SK-N-SH (cell line): ENCODE measurements at regions not wholly inside any gene's neighbourhood (a gene's known extent, or its start where the extent isn't known, plus 50 kb on each side); places are given as distances from the start of the nearest gene placed in this dataset.

Experiments used
- CTCF ChIA-PET: fragments of 300-600, 350-600 bp; formaldehyde crosslinking; extraction: SDS; loops from one replicate; lab custom pipeline; 2021; lab: Yijun Ruan, JAX
- POLR2A ChIA-PET: fragments of 350-600 bp; sonication (Branson Sonifier 250); formaldehyde crosslinking; extraction: SDS; loops from one replicate; lab custom pipeline; 2020; ENCODE audit warnings: antibody characterized with exemption, inconsistent platforms; lab: Yijun Ruan, JAX
- DNase-seq: peaks from one replicate; pipeline ENCODE4 v3.0.0; 2012
- H2AFZ ChIP-seq: fragments of 200-600 bp; sonication (generic); 2 replicates; pipeline ENCODE4 v1.8.1; 2016; ENCODE audit warnings: antibody characterized with exemption, mild to moderate bottlenecking, low read depth
- H3F3A ChIP-seq: fragments of 200-600 bp; sonication (generic); replicated peaks from 2 replicates; pipeline ENCODE3; 2016; ENCODE audit warnings: antibody characterized with exemption, mild to moderate bottlenecking; ENCODE audit not compliant: insufficient read depth
- H3K27ac ChIP-seq, 2 experiments: fragments of 200-500 bp in 1 of 2; fragments of 200-600 bp in 1 of 2; sonication (Bioruptor generic) in 1 of 2; sonication (generic), shearing (Covaris generic) in 1 of 2; 2 replicates each; pipeline versions ENCODE4 v1.5.1 to v1.6.1; 2014 to 2016; ENCODE audit warnings: low read depth in 2 of 2, inconsistent platforms in 1 of 2, low read length in 1 of 2, mild to moderate bottlenecking in 1 of 2, mixed read lengths in 1 of 2
- H3K27me3 ChIP-seq: fragments of 200-600 bp; sonication (generic), shearing (Covaris generic); 2 replicates; pipeline ENCODE4 v1.6.1; 2016; ENCODE audit warnings: mixed run types; ENCODE audit not compliant: insufficient read depth
- H3K36me3 ChIP-seq, 2 experiments: fragments of 200-500 bp in 1 of 2; fragments of 200-600 bp in 1 of 2; sonication (Bioruptor generic) in 1 of 2; sonication (generic) in 1 of 2; replicated peaks in 1 of 2; 2 replicates each; pipeline versions ENCODE3 to v1.5.1; 2014 to 2016; ENCODE audit warnings: low read length in 1 of 2, mild to moderate bottlenecking in 1 of 2; ENCODE audit not compliant: insufficient read depth in 2 of 2, control insufficient read depth in 1 of 2
- H3K4me1 ChIP-seq, 2 experiments: fragments of 200-500 bp in 1 of 2; fragments of 200-600 bp in 1 of 2; sonication (Bioruptor generic) in 1 of 2; sonication (generic), shearing (Covaris generic) in 1 of 2; 2 replicates each; pipeline versions ENCODE4 v1.5.1 to v1.6.1; 2014 to 2016; ENCODE audit warnings: low read depth in 1 of 2, low read length in 1 of 2, mixed run types in 1 of 2; ENCODE audit not compliant: insufficient read depth in 2 of 2, control insufficient read depth in 1 of 2
- H3K4me2 ChIP-seq: fragments of 200-600 bp; sonication (generic), shearing (Covaris generic); 2 replicates; pipeline ENCODE4 v1.6.1; 2017; ENCODE audit warnings: mixed run types
- H3K4me3 ChIP-seq, 2 experiments: fragments of 200-500 bp in 1 of 2; fragments of 200-600 bp in 1 of 2; sonication (Bioruptor generic) in 1 of 2; sonication (generic), shearing (Covaris generic) in 1 of 2; 2 replicates each; pipeline versions ENCODE4 v1.5.1 to v1.8.1; 2014 to 2016; ENCODE audit warnings: low read depth in 2 of 2, inconsistent platforms in 1 of 2, low read length in 1 of 2, mild to moderate bottlenecking in 1 of 2, mixed read lengths in 1 of 2, moderate library complexity in 1 of 2
- H3K79me2 ChIP-seq: fragments of 200-600 bp; sonication (generic); 2 replicates; pipeline ENCODE4 v1.8.1; 2017; ENCODE audit warnings: mild to moderate bottlenecking; ENCODE audit not compliant: insufficient read depth
- H3K9ac ChIP-seq: fragments of 200-600 bp; sonication (generic); 2 replicates; pipeline ENCODE4 v1.6.1; 2017; ENCODE audit warnings: mixed run types
- H3K9me2 ChIP-seq: fragments of 200-600 bp; sonication (generic); 2 replicates; pipeline ENCODE4 v1.6.1; 2017; ENCODE audit warnings: mixed run types
- H3K9me3 ChIP-seq: fragments of 200-600 bp; sonication (generic); 2 replicates; pipeline ENCODE4 v1.6.1; 2017; ENCODE audit warnings: mixed run types, mild to moderate bottlenecking, moderate library complexity
- H4K20me1 ChIP-seq: fragments of 200-600 bp; sonication (generic); 2 replicates; pipeline ENCODE4 v1.6.1; 2017; ENCODE audit warnings: mild to moderate bottlenecking, mixed run types; ENCODE audit not compliant: insufficient read depth
- CHD2 ChIP-seq: fragments of 150-350 bp; IDR thresholded peaks from 2 replicates; pipeline ENCODE4 v1.6.1; 2018; ENCODE audit warnings: low read length; ENCODE audit not compliant: partially characterized antibody
- ELF1 ChIP-seq: IDR thresholded peaks from 2 replicates; pipeline ENCODE4 v1.4.0; 2012
- EP300 ChIP-seq, 2 experiments: IDR thresholded peaks; 2 replicates each; pipeline versions ENCODE4 v1.4.0 to v1.6.1; 2012; ENCODE audit warnings: borderline replicate concordance in 1 of 2, low read depth in 1 of 2, low read length in 1 of 2
- FOXM1 ChIP-seq: IDR thresholded peaks from 2 replicates; pipeline ENCODE4 v1.4.0; 2012; ENCODE audit warnings: low read depth, mild to moderate bottlenecking
- GABPA ChIP-seq: IDR thresholded peaks from 2 replicates; pipeline ENCODE4 v1.4.0; 2012; ENCODE audit warnings: low read depth, mild to moderate bottlenecking
- MEF2A ChIP-seq: IDR thresholded peaks from 2 replicates; pipeline ENCODE4 v1.4.0; 2012; ENCODE audit warnings: low read depth, borderline replicate concordance
- MXI1 ChIP-seq: IDR thresholded peaks from 2 replicates; pipeline ENCODE4 v1.6.1; 2012; ENCODE audit warnings: mild to moderate bottlenecking, low read depth, low read length, improper control_type of control experiment
- NFIC ChIP-seq: IDR thresholded peaks from 2 replicates; pipeline ENCODE4 v1.4.0; 2012; ENCODE audit warnings: borderline replicate concordance
- PBX3 ChIP-seq: IDR thresholded peaks from 2 replicates; pipeline ENCODE4; 2012
- RCOR1 ChIP-seq: fragments of 150-350 bp; IDR thresholded peaks from 2 replicates; pipeline ENCODE4 v1.6.1; 2017; ENCODE audit warnings: antibody characterized with exemption, low read length
- RXRA ChIP-seq: IDR thresholded peaks from 2 replicates; pipeline ENCODE4 v1.4.0; 2012; ENCODE audit warnings: low read depth, mild to moderate bottlenecking, borderline replicate concordance
- SIN3A ChIP-seq: IDR thresholded peaks from 2 replicates; pipeline ENCODE4 v1.6.1; 2012; ENCODE audit warnings: low read depth, mild to moderate bottlenecking, low read length, moderate library complexity, borderline replicate concordance
- SMC3 ChIP-seq: IDR thresholded peaks from 2 replicates; pipeline ENCODE4 v1.6.1; 2012; ENCODE audit warnings: low read depth, low read length, improper control_type of control experiment
- TAF1 ChIP-seq: IDR thresholded peaks from 2 replicates; pipeline ENCODE4 v1.6.1; 2012; ENCODE audit warnings: low read depth, mild to moderate bottlenecking, low read length, moderate library complexity, borderline replicate concordance
- TEAD4 ChIP-seq: IDR thresholded peaks from 2 replicates; pipeline ENCODE4 v1.4.0; 2012; ENCODE audit warnings: mild to moderate bottlenecking, borderline replicate concordance; ENCODE audit not compliant: insufficient read depth
- USF2 ChIP-seq: fragments of 150-350 bp; IDR thresholded peaks from 2 replicates; pipeline ENCODE4 v1.6.1; 2017; ENCODE audit warnings: antibody characterized with exemption, low read length, low read depth, borderline replicate concordance
- whole genome bisulfite sequencing: methylation state at CpG from one replicate; pipeline ENCODE4 v1.1.6; 2017; ENCODE audit warnings: low lambda C conversion rate; 5-methylcytosine and 5-hydroxymethylcytosine counted together
- TF ChIP-seq, protein P1 (sequence below): fragments of 200-600 bp; sonication (generic); IDR thresholded peaks from 2 replicates; pipeline ENCODE4 v1.6.1; 2017; ENCODE audit warnings: antibody characterized with exemption, mild to moderate bottlenecking, moderate library complexity

GRCh38 chr10:65845916-65846315, 1079.9 kb upstream of the LRRTM3 start:
- Histone ChIP-seq H3K9ac (no peak overlapping the region), H3K36me3 (no peaks in the 10 kb centered on the region), H3F3A (no peaks in the 10 kb centered on the region), H3K4me1 (no peaks in the 10 kb centered on the region; a peak in 1 of 4 replicates), H3K9me3 (no peaks in the 10 kb centered on the region), H3K4me3 (no peak overlapping the region), H2AFZ (no peak overlapping the region), H3K27me3 (no peaks in the 10 kb centered on the region), H3K79me2 (no peaks in the 10 kb centered on the region), H4K20me1 (no peaks in the 10 kb centered on the region), H3K27ac (no peak overlapping the region), H3K4me2 (no peak overlapping the region), H3K9me2 (no peaks in the 10 kb centered on the region; the same call in 1 of the 2 replicates)
- TF ChIP-seq USF2 (no peak), SMC3 (no peak), ELF1 (no peak), MXI1 (no peak), SIN3A (no peak), CHD2 (no peak), FOXM1 (no peak), NFIC (no peak), TAF1 (no peak), EP300 (IDR thresholded peaks at IDR 0.05; ENCODE audit: borderline replicate concordance in 1 of 2, low read depth in 1 of 2, low read length in 1 of 2) (peak in 1 of 2 experiments; percentile 48; a peak in 1 of 4 replicates), RCOR1 (0 out of 2 replicates have a peak, but pooled peaks have one; percentile 29), MEF2A (no peak), RXRA (no peak), TEAD4 (no peak), GABPA (no peak)
- TF ChIP-seq, protein P1, sequence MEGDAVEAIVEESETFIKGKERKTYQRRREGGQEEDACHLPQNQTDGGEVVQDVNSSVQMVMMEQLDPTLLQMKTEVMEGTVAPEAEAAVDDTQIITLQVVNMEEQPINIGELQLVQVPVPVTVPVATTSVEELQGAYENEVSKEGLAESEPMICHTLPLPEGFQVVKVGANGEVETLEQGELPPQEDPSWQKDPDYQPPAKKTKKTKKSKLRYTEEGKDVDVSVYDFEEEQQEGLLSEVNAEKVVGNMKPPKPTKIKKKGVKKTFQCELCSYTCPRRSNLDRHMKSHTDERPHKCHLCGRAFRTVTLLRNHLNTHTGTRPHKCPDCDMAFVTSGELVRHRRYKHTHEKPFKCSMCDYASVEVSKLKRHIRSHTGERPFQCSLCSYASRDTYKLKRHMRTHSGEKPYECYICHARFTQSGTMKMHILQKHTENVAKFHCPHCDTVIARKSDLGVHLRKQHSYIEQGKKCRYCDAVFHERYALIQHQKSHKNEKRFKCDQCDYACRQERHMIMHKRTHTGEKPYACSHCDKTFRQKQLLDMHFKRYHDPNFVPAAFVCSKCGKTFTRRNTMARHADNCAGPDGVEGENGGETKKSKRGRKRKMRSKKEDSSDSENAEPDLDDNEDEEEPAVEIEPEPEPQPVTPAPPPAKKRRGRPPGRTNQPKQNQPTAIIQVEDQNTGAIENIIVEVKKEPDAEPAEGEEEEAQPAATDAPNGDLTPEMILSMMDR = no peak
- DNase-seq = no peak
- CTCF ChIA-PET = no interaction called here
- POLR2A ChIA-PET = no interaction called here

- no peak for TF ChIP-seq PBX3
- Histone ChIP-seq H3K9me2 (no peaks in the 10 kb centered on the region; the same call in 1 of the 2 replicates), H2AFZ (no peak overlapping the region)
Observed at GRCh38 chr10:65846541-65846940, 1079.3 kb upstream of the LRRTM3 start.

More at GRCh38 chr10:65846541-65846940, 1079.3 kb upstream of the LRRTM3 start:
- H3K79me2 ChIP-seq = no peaks in the 10 kb centered on the region
- no peak overlapping the region for H3K4me2 ChIP-seq
- no peaks in the 10 kb centered on the region for H3F3A ChIP-seq
- POLR2A ChIA-PET = no interaction called here
- H3K27ac ChIP-seq = no peak overlapping the region
- H3K4me1 ChIP-seq = no peaks in the 10 kb centered on the region; a peak in 1 of 4 replicates
- H4K20me1 ChIP-seq = no peaks in the 10 kb centered on the region
- no peak overlapping the region for H3K4me3 ChIP-seq
- H3K9me3 ChIP-seq = no peaks in the 10 kb centered on the region
- no peaks in the 10 kb centered on the region for H3K27me3 ChIP-seq
- H3K36me3 ChIP-seq = no peaks in the 10 kb centered on the region
- CTCF ChIA-PET = no interaction called here
- 39% methylated on average over 1 of the region's 1 CpG for WGBS
- no peak overlapping the region for H3K9ac ChIP-seq
- no peak for DNase-seq
